ENCODE measurements at regions not wholly inside any gene's neighbourhood (a gene's known extent, or its start where the extent isn't known, plus 50 kb on each side); places are given as distances from the start of the nearest gene placed in this dataset.

DNA sequence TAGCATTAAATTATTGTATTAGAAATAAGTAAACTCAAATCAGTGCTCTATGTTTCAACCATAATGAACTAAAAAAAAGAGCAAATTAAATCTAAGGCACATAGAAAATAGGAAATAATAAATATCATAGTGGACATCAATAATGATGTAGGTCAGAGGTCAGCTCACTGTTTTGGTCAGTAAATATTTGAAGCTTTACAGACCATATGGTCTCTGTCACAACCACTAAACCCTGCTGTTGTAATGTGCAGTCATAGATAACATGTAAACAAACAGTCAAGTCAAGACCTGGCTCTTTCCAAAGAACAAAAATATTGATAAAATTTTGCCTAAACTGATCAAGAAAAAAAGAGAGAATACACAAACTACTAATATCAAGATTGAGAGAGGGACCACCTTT lies 615.0 kb downstream of the SH2D4B start:
- no peaks in the 10 kb centered on the region for H3K27me3 Mint-ChIP-seq
- H3K27ac Mint-ChIP-seq, result no peak overlapping the region

DNA sequence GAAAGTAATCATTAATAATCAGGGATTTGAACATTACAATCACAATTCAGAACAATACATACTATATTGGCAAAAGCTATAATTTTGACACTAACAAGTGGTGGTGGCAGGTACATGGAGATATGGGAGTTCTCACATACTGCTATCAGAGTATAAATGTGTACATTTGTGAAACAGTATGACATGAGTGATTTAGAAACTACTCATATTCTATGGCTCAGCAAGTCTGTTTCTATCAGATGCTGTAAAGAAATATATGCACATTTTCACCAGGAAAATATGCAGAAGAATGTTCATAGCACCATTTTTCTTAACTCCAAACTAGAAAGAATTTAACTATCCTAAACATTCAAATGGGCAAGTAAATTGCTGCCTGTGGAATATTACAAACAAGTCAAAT lies 620.0 kb downstream of the SH2D4B start:
- Mint-ChIP-seq H3K4me1 (ENCODE audit: unreplicated experiment) (no peaks in the 10 kb centered on the region), H3K36me3 (no peaks in the 10 kb centered on the region), H3K27me3 (no peaks in the 10 kb centered on the region), H3K9me3 (no peaks in the 10 kb centered on the region), H3K4me3 (no peak overlapping the region), H3K27ac (no peak overlapping the region)
- TF ChIP-seq, protein P1, sequence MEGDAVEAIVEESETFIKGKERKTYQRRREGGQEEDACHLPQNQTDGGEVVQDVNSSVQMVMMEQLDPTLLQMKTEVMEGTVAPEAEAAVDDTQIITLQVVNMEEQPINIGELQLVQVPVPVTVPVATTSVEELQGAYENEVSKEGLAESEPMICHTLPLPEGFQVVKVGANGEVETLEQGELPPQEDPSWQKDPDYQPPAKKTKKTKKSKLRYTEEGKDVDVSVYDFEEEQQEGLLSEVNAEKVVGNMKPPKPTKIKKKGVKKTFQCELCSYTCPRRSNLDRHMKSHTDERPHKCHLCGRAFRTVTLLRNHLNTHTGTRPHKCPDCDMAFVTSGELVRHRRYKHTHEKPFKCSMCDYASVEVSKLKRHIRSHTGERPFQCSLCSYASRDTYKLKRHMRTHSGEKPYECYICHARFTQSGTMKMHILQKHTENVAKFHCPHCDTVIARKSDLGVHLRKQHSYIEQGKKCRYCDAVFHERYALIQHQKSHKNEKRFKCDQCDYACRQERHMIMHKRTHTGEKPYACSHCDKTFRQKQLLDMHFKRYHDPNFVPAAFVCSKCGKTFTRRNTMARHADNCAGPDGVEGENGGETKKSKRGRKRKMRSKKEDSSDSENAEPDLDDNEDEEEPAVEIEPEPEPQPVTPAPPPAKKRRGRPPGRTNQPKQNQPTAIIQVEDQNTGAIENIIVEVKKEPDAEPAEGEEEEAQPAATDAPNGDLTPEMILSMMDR (conservative IDR thresholded peaks at IDR 0.05), result no peak
- no peak for DNase-seq (ENCODE audit: extremely low spot score, unreplicated experiment)

More for the DNA sequence above, 615.0 kb downstream of the SH2D4B start:
- Mint-ChIP-seq H3K36me3 (no peaks in the 10 kb centered on the region), H3K4me1 (ENCODE audit: unreplicated experiment) (no peaks in the 10 kb centered on the region), H3K9me3 (no peaks in the 10 kb centered on the region), H3K4me3 (no peak overlapping the region)
- DNase-seq (ENCODE audit: extremely low spot score, unreplicated experiment), result no peak
- TF ChIP-seq, protein P1 (conservative IDR thresholded peaks at IDR 0.05), result no peak

DNA sequence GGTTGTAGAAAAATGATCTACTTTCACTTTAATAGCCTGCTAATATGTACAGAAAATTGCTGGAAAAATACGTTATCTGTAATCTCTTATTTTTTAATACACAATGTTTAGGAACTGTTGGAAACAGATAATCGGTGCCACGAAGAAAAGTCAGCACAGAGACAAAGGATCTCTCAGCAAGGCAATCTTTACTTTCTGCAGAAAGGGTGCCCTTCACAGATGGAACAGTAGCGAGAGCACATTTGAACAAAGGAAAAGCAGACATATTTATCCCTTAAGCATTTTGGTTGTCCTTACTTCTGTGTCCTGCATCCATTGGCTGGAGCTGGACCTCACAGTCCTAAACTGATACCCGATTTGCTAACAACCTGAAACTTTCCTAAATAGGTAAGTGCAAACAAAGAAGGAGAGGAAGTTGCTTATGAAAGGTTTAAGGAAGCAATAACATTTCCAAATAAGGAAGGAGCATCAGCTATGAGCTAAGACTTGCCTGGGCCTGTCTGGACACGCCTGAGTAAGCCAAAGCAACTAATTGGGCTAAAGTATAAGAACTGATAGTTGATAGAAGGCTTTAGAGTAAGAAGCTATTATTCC lies 640.0 kb downstream of the SH2D4B start:
- DNase-seq (ENCODE audit: extremely low spot score, unreplicated experiment), result no peak
- Mint-ChIP-seq H3K36me3 (no peaks in the 10 kb centered on the region), H3K27ac (no peak overlapping the region), H3K4me3 (no peak overlapping the region), H3K4me1 (ENCODE audit: unreplicated experiment) (no peaks in the 10 kb centered on the region), H3K9me3 (no peaks in the 10 kb centered on the region), H3K27me3 (no peaks in the 10 kb centered on the region)
- TF ChIP-seq, protein P1 (conservative IDR thresholded peaks at IDR 0.05), result no peak

DNA sequence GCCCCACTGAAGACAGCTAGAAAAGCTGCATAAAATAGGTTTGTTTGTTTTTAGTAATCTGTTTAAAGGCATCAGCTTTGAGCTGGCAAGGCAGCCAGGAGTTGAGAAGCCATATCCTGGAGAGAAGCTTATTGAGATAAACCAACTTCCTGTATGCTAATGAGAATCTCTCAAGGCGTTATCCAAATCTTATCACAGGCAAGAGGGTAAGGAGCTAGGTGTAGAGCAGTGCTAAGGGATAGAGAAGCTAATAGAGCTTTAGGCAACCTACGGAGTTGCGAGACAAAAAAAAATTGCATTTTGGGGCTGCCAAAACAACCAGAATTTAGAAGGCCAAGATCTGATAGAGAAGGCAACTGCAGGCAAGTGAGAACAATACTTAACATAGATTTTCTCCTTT lies 641.6 kb downstream of the SH2D4B start:
- Mint-ChIP-seq H3K9me3 (no peaks in the 10 kb centered on the region), H3K36me3 (no peaks in the 10 kb centered on the region), H3K27me3 (no peaks in the 10 kb centered on the region), H3K4me1 (ENCODE audit: unreplicated experiment) (no peaks in the 10 kb centered on the region), H3K4me3 (no peak overlapping the region), H3K27ac (no peak overlapping the region)
- no peak for DNase-seq (ENCODE audit: extremely low spot score, unreplicated experiment)
- TF ChIP-seq, protein P1 (conservative IDR thresholded peaks at IDR 0.05), result no peak

DNA sequence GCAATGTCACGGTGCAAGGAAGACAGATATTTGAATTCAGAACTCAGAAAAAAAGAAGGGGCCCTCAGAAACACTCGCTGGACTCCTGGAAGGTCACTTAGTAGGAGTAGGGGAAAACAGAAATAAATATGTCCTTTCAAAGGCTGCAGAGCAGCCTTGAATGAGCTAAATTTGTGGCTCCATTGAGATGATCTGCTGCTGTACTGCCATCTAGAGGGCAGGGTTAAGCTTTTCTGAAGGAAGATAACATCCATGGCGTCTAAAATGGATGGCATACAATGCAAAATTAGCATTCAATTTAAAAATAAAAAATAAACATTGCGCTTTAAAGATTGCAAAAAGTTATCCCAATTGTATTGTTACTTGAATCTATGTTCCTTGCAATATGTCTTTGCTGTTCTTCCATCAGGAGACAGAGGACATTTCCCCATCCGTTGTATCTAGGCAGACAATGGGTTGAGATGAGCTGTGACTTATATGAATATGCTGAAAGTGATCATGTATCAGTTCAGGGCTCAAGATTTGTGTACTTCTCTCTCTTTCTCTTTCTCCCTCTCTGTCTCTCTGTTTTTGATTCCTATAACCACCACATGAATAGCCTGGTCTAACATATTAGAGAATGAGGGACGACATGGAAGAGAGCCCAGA lies 642.2 kb downstream of the SH2D4B start:
- no peak overlapping the region for H3K27ac Mint-ChIP-seq
- TF ChIP-seq, protein P1 (conservative IDR thresholded peaks at IDR 0.05), result peak; percentile 69

More for the DNA sequence above, 642.2 kb downstream of the SH2D4B start:
- Mint-ChIP-seq H3K4me3 (no peak overlapping the region), H3K27me3 (no peaks in the 10 kb centered on the region), H3K4me1 (ENCODE audit: unreplicated experiment) (no peaks in the 10 kb centered on the region), H3K36me3 (no peaks in the 10 kb centered on the region), H3K9me3 (no peaks in the 10 kb centered on the region)
- no peak for DNase-seq (ENCODE audit: extremely low spot score, unreplicated experiment)

Data from type B pancreatic cell (in vitro differentiated cells).